Psoas muscle (tissue), 7 donors: ENCODE measurements at regions not wholly inside any gene's neighbourhood (a gene's known extent, or its start where the extent isn't known, plus 50 kb on each side); places are given as distances from the start of the nearest gene placed in this dataset.

Experiments
- ATAC-seq, 4 donors: fragments of 200-7000 bp; cut with Tn5 transposase; one replicate each; pipeline ENCODE4 v1.9.1; 2020; ENCODE audit warnings: moderate library complexity in 3 of 4, mild to moderate bottlenecking in 2 of 4
- DNase-seq, 2 donors: peaks; one replicate each; pipeline ENCODE4 v3.0.0-alpha.2; 2020
- H3K27ac ChIP-seq: fragments of 200-600 bp; one replicate; pipeline ENCODE4 v1.8.0; 2022
- H3K27me3 ChIP-seq, 3 donors: fragments of 200-600 bp in 1 of 3; one replicate each; pipeline versions ENCODE4 v1.6.1 to v1.8.0; 2013 to 2022; ENCODE audit warnings: low read length in 2 of 3, mild to moderate bottlenecking in 2 of 3, moderate library complexity in 1 of 3; ENCODE audit not compliant: insufficient read depth in 3 of 3
- H3K36me3 ChIP-seq, 2 donors: fragments of 200-600 bp in 1 of 2; one replicate each; pipeline versions ENCODE4 v1.6.1 to v1.8.0; 2013 to 2022; ENCODE audit warnings: low read depth in 1 of 2, mild to moderate bottlenecking in 1 of 2, moderate library complexity in 1 of 2; ENCODE audit not compliant: insufficient read depth in 1 of 2
- H3K4me1 ChIP-seq: fragments of 200-600 bp; one replicate; pipeline ENCODE4 v1.8.0; 2022
- H3K4me3 ChIP-seq: fragments of 200-600 bp; one replicate; pipeline ENCODE4 v1.8.0; 2022; ENCODE audit warnings: mild to moderate bottlenecking
- H3K9me3 ChIP-seq: fragments of 200-600 bp; one replicate; pipeline ENCODE4 v1.8.0; 2022
- CTCF ChIP-seq: fragments of 200-600 bp; IDR thresholded peaks from one replicate; pipeline ENCODE4 v1.8.0; 2022; ENCODE audit warnings: antibody characterized with exemption
- WGBS, 3 donors: extraction: QIAGEN DNeasy Blood & Tissue Kit; methylation state at CpG; one replicate each; pipeline versions ENCODE4 v1.1.6 to v1.1.7; 2013; 5-methylcytosine and 5-hydroxymethylcytosine counted together
- intact Hi-C, 2 donors: fragments of 100-400 bp; cut with DNase I; formaldehyde crosslinking; loops; one replicate each; pipeline versions ENCODE4 v1.11.0 to v1.14.2; 2022
- donor health status: healthy with polysubstance abuse.
- donor health status: DM: no; HTN: no; CAD: no; lungs with moderate emphysema.
- donor health status: Bipolar disorder and iron deficiency.
- donor health status: healthy.
- donor health status: DM: yes; HTN: yes; CAD: no.
- donor health status: DM: no; HTN: no; CAD: no.
- donor health status: DM: yes; HTN: yes; CAD: no.

DNA sequence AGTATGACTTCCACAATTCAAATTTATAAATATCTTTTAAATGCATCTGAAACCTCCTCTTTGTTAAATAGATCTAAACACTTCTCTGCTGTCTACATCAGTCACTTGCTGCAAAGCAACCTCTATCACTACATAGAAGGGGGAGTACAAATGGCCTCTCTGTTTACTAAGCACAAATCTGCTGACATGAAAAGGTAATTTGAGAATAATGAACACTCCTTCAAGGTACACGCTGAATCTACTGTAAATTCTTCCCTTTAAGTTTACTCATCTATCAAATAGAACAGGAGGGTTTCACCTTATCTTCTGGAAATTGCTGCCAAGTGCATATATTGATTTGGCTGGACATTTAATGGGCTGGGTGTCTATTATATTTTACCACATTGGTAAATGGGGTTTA lies 879.6 kb downstream of the SUCLG1 start:
- Histone ChIP-seq H3K9me3 (no peaks in the 10 kb centered on the region), H3K36me3 (no peaks in the 10 kb centered on the region), H3K4me3 (no peak overlapping the region), H3K4me1 (no peaks in the 10 kb centered on the region), H3K27me3 (no peaks in the 10 kb centered on the region), H3K27ac (no peak overlapping the region)
- intact Hi-C loops = no loop called here
- ATAC-seq (no peak), DNase-seq (no peak)
- TF ChIP-seq CTCF = no peak
- 17 to 41% (median 25%) methylated on average over 1 of the region's 1 CpG for WGBS, 3 donors

DNA sequence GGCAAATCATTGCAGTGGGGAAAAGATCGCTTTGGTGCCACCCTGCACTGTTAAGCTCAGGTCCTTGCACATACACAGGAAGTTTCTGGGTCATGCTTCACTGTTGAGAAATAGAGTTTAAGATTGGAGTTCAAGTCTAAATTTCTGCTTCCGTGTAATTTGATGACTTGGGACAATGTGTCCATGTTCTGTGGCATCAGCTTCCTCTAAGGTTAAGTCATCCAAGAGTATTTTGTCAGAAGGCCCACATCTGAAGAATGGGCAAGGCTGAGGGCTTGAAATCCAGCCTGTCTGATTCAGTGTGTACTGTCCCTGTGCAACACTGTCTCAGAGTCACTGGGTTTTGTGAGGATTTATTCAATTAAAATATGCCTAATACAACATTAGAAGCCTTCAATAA lies 880.7 kb downstream of the SUCLG1 start:
- no peak for TF ChIP-seq CTCF
- H3K4me1 ChIP-seq = no peaks in the 10 kb centered on the region
- H3K9me3 ChIP-seq = no peaks in the 10 kb centered on the region
- no peak overlapping the region for H3K27ac ChIP-seq
- WGBS, 3 donors = 51 to 55% (median 54%) methylated on average over 2 of the region's 2 CpGs
- H3K4me3 ChIP-seq = no peak overlapping the region
- no peaks in the 10 kb centered on the region for H3K36me3 ChIP-seq
- ATAC-seq (peak in 2 of 4 donors; percentile 58 to 83), DNase-seq (no peak)
- no peaks in the 10 kb centered on the region for H3K27me3 ChIP-seq
- intact Hi-C loops = no loop called here

- intact Hi-C loops = no loop called here
- WGBS, 3 donors = 94 to 97% (median 96%) methylated on average over 1 of the region's 1 CpG
- no peak for ATAC-seq
These were observed 884.5 kb downstream of the SUCLG1 start for GRCh38 chr2:83574614-83575013.

DNA sequence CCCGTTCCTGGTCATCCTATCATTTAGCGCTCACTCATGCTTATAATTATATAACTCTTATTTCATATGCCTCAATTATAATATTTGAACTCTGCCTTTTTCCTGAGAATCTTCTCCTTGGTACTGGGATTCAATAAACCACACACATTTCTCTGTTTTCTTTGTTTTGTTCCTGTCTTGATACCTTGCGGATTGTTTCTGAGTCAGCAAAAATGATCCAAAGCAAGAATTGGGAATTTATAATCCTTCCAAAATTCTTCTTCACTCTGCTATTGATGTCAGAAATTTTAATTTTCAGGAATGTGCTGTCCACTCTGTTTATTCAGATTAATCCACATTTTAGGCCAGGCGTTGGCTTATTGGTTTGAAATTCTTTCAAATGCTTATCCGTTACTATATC lies 886.0 kb downstream of the SUCLG1 start:
- TF ChIP-seq CTCF = no peak
- WGBS, 3 donors = 84 to 87% (median 86%) methylated on average over 5 of the region's 5 CpGs
- intact Hi-C loops = no loop called here

More at GRCh38 chr2:83574614-83575013, 884.5 kb downstream of the SUCLG1 start:
- no peaks in the 10 kb centered on the region for H3K36me3 ChIP-seq
- DNase-seq = no peak
- H3K9me3 ChIP-seq = no peaks in the 10 kb centered on the region
- H3K4me1 ChIP-seq = no peaks in the 10 kb centered on the region
- H3K27me3 ChIP-seq = no peaks in the 10 kb centered on the region
- no peak overlapping the region for H3K27ac ChIP-seq
- no peak overlapping the region for H3K4me3 ChIP-seq
- no peak for TF ChIP-seq CTCF

GRCh38 chr2:83572400-83572799 lies 886.7 kb downstream of the SUCLG1 start:
- DNase-seq = no peak
- Histone ChIP-seq H3K4me1 (no peaks in the 10 kb centered on the region), H3K4me3 (no peak overlapping the region), H3K27me3 (no peaks in the 10 kb centered on the region), H3K27ac (no peak overlapping the region), H3K9me3 (no peaks in the 10 kb centered on the region), H3K36me3 (no peaks in the 10 kb centered on the region)
- ATAC-seq = no peak
- intact Hi-C loops = no loop called here
- no peak for TF ChIP-seq CTCF
- WGBS, 3 donors = 93 to 98% (median 95%) methylated on average over 3 of the region's 3 CpGs

More for the DNA sequence above, 886.0 kb downstream of the SUCLG1 start:
- H3K4me1 ChIP-seq = no peaks in the 10 kb centered on the region
- H3K27ac ChIP-seq = no peak overlapping the region
- H3K9me3 ChIP-seq = no peaks in the 10 kb centered on the region
- H3K4me3 ChIP-seq = no peak overlapping the region
- DNase-seq (no peak), ATAC-seq (no peak)
- H3K36me3 ChIP-seq = no peaks in the 10 kb centered on the region
- no peaks in the 10 kb centered on the region for H3K27me3 ChIP-seq
